Loucy (cell line): ENCODE measurements at regions not wholly inside any gene's neighbourhood (a gene's known extent, or its start where the extent isn't known, plus 50 kb on each side); places are given as distances from the start of the nearest gene placed in this dataset.

Experiments used
- H2AFZ ChIP-seq: fragments of 200-600 bp; sonication (generic); 2 replicates; pipeline ENCODE4 v1.6.0; 2016; ENCODE audit warnings: antibody characterized with exemption, mild to moderate bottlenecking, low read length, moderate library complexity
- H3F3A ChIP-seq: fragments of 200-600 bp; 2 replicates; pipeline ENCODE4 v1.6.0; 2016; ENCODE audit warnings: antibody characterized with exemption, low read depth, mild to moderate bottlenecking
- H3K27me3 ChIP-seq: fragments of 200-600 bp; sonication (generic); 2 replicates; pipeline ENCODE4 v1.6.1; 2014; ENCODE audit warnings: low read length, mild to moderate bottlenecking; ENCODE audit not compliant: insufficient read depth, poor library complexity, severe bottlenecking
- H3K36me3 ChIP-seq: fragments of 200-600 bp; sonication (generic); 2 replicates; pipeline ENCODE4 v1.6.1; 2016; ENCODE audit warnings: low read length; ENCODE audit not compliant: insufficient read depth
- H3K4me1 ChIP-seq: fragments of 200-600 bp; sonication (generic); 2 replicates; pipeline ENCODE4 v1.5.1; 2014; ENCODE audit warnings: low read length, mild to moderate bottlenecking; ENCODE audit not compliant: insufficient read depth, poor library complexity, severe bottlenecking
- H3K4me2 ChIP-seq: fragments of 200-600 bp; sonication (generic); 2 replicates; pipeline ENCODE4 v1.6.0; 2014; ENCODE audit warnings: antibody characterized with exemption, low read length, low read depth, mild to moderate bottlenecking; ENCODE audit not compliant: poor library complexity, severe bottlenecking
- H3K4me3 ChIP-seq: fragments of 200-600 bp; sonication (generic); 2 replicates; pipeline ENCODE4 v1.5.1; 2014; ENCODE audit warnings: low read length, mild to moderate bottlenecking, mixed read lengths; ENCODE audit not compliant: poor library complexity, severe bottlenecking
- H3K79me2 ChIP-seq: fragments of 200-600 bp; sonication (generic); 2 replicates; pipeline ENCODE4 v1.6.1; 2014; ENCODE audit warnings: low read length; ENCODE audit not compliant: insufficient read depth
- H3K9ac ChIP-seq: fragments of 200-600 bp; sonication (generic); 2 replicates; pipeline ENCODE4 v1.6.0; 2014; ENCODE audit warnings: mild to moderate bottlenecking, low read depth, low read length, moderate library complexity; ENCODE audit not compliant: poor library complexity, severe bottlenecking
- H3K9me2 ChIP-seq: fragments of 200-600 bp; sonication (generic); replicated peaks from 2 replicates; pipeline ENCODE4 v1.6.1; 2016; ENCODE audit warnings: low read depth, low read length, mixed read lengths
- H3K9me3 ChIP-seq: fragments of 200-600 bp; sonication (generic); 2 replicates; pipeline ENCODE4 v1.6.1; 2014; ENCODE audit warnings: mild to moderate bottlenecking, antibody characterized with exemption, low read length, low read depth; ENCODE audit not compliant: insufficient read depth
- H4K20me1 ChIP-seq: fragments of 200-600 bp; sonication (generic); 2 replicates; pipeline ENCODE4 v1.6.0; 2014; ENCODE audit warnings: antibody characterized with exemption, low read length, mild to moderate bottlenecking; ENCODE audit not compliant: insufficient read depth, poor library complexity, severe bottlenecking
- EZH2phosphoT487 ChIP-seq: fragments of 200-600 bp; IDR thresholded peaks from 2 replicates; pipeline ENCODE4 v1.6.1; 2018; ENCODE audit warnings: antibody characterized with exemption, mild to moderate bottlenecking, moderate library complexity, borderline replicate concordance
- TF ChIP-seq, protein P1 (sequence below): fragments of 200-600 bp; sonication (generic); conservative IDR thresholded peaks from 2 replicates; pipeline ENCODE4 v1.5.1; 2014; ENCODE audit warnings: mild to moderate bottlenecking, antibody characterized with exemption, low read length

DNA sequence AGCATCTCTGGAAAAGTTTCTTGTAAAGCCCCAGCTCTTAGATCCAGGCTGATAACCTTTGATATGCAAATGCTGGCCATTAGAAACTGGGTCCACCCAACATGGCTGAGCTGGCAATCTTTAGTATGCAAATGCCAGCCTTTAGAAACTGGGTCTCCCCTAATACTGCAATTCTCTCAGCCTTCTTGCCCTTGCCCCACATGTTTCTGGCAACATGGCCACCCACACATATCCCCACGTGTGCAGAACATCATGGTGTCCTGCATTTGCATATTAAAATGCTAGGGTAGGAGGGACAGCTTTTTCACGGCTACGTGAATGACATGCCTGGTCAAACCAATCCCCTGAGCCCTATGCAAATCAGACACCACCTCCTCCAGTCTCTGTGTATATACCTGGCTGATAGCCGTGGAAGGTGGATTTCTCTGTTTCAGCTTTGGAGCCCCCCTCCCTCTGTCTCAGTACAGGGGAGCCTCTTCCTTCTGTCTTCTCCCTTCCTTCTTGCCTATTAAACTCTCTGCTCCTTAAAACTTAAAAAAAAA, 344.0 kb upstream of the NWD2 start:
- Histone ChIP-seq H3K9me2 (no peaks in the 10 kb centered on the region), H3K9me3 (no peaks in the 10 kb centered on the region), H3K36me3 (no peaks in the 10 kb centered on the region), H3K79me2 (no peaks in the 10 kb centered on the region), H2AFZ (no peak overlapping the region), H3K27me3 (no peaks in the 10 kb centered on the region), H3K4me2 (no peak overlapping the region), H3K4me3 (no peak overlapping the region), H3F3A (no peaks in the 10 kb centered on the region), H4K20me1 (no peaks in the 10 kb centered on the region), H3K9ac (no peak overlapping the region), H3K4me1 (no peaks in the 10 kb centered on the region)
- TF ChIP-seq, protein P1, sequence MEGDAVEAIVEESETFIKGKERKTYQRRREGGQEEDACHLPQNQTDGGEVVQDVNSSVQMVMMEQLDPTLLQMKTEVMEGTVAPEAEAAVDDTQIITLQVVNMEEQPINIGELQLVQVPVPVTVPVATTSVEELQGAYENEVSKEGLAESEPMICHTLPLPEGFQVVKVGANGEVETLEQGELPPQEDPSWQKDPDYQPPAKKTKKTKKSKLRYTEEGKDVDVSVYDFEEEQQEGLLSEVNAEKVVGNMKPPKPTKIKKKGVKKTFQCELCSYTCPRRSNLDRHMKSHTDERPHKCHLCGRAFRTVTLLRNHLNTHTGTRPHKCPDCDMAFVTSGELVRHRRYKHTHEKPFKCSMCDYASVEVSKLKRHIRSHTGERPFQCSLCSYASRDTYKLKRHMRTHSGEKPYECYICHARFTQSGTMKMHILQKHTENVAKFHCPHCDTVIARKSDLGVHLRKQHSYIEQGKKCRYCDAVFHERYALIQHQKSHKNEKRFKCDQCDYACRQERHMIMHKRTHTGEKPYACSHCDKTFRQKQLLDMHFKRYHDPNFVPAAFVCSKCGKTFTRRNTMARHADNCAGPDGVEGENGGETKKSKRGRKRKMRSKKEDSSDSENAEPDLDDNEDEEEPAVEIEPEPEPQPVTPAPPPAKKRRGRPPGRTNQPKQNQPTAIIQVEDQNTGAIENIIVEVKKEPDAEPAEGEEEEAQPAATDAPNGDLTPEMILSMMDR: no peak
- TF ChIP-seq EZH2phosphoT487: no peak

DNA sequence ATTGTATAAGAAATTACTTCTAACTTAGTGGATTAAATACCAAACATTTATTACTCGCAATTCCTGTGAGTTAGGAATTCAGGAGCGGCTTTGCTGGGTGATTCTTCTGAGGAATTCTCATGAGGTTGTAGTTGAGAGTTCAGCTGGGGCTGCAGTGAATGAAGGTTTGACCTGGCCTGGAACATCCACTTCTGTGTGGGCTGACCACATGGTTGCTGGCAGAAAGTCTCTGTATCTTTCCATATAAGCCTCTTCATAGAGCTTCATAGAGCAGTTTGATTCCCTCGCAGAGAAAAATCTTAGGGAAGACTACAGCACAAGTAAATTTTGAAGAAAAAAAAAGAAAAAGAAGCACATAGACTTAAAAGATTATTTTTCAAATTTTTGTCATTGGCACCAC, 339.7 kb upstream of the NWD2 start:
- Histone ChIP-seq H3K4me1 (no peaks in the 10 kb centered on the region), H3K4me3 (no peak overlapping the region), H3K79me2 (no peaks in the 10 kb centered on the region), H3K9ac (no peak overlapping the region), H4K20me1 (no peaks in the 10 kb centered on the region), H3K4me2 (no peak overlapping the region), H3K9me3 (no peaks in the 10 kb centered on the region), H3K36me3 (no peaks in the 10 kb centered on the region), H2AFZ (no peak overlapping the region), H3F3A (no peaks in the 10 kb centered on the region), H3K27me3 (no peaks in the 10 kb centered on the region), H3K9me2 (no peaks in the 10 kb centered on the region)
- TF ChIP-seq EZH2phosphoT487: no peak
- TF ChIP-seq, protein P1: no peak

DNA sequence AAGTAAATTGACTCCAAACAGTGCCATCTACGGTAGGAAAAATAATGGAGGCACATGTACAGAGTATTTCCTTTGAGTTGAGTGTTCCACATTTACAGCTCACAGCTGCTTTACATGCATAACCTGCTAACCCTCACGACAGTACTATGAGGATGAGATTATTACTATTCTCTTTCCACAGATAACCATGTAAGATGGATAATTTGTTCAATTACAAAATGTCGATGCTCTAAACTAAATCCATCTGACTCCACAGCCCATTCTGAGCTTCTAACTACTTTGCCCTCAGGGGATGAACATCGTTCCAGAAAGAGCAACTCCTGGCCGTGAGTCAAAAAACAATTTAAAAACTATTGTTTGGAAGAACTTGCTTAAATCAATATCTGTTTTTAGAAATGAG, 330.4 kb upstream of the NWD2 start:
- no peak overlapping the region for H2AFZ ChIP-seq
- H3K9ac ChIP-seq: no peak overlapping the region
- H3F3A ChIP-seq: no peaks in the 10 kb centered on the region
- H3K9me3 ChIP-seq: no peaks in the 10 kb centered on the region
- H3K4me1 ChIP-seq: no peaks in the 10 kb centered on the region
- H3K36me3 ChIP-seq: no peaks in the 10 kb centered on the region
- no peak overlapping the region for H3K4me3 ChIP-seq
- H3K79me2 ChIP-seq: no peaks in the 10 kb centered on the region
- no peak for TF ChIP-seq EZH2phosphoT487
- TF ChIP-seq, protein P1: no peak
- no peaks in the 10 kb centered on the region for H3K9me2 ChIP-seq
- H3K4me2 ChIP-seq: no peak overlapping the region
- H4K20me1 ChIP-seq: no peaks in the 10 kb centered on the region
- no peaks in the 10 kb centered on the region for H3K27me3 ChIP-seq
